ENCODE measurements at regions not wholly inside any gene's neighbourhood (a gene's known extent, or its start where the extent isn't known, plus 50 kb on each side); places are given as distances from the start of the nearest gene placed in this dataset.

DNA sequence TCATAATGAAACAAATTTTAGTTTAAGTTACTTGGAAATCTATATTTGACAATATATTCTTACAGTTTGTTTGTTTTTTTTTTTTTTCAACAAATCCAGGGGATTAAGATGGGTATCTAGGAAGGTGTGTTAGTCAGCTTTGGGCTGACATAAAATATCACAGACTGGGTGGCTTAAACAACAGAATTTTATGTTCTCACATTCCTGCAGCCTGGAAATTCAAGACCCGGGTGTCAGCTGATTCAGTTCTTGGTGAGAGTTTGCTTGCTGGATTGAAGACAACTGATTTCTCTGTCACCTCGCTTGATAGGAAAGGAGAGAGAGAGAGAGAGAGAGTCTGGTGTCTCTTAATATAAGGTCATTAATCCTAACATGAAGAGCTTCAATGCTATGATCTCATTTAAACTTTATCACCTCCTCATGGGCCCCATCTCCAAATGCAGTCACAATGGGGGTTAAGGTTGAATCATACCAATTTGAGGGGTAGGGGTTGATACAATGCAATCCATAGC is 465.2 kb downstream of the CENPC start:
- TF ChIP-seq, protein P1, sequence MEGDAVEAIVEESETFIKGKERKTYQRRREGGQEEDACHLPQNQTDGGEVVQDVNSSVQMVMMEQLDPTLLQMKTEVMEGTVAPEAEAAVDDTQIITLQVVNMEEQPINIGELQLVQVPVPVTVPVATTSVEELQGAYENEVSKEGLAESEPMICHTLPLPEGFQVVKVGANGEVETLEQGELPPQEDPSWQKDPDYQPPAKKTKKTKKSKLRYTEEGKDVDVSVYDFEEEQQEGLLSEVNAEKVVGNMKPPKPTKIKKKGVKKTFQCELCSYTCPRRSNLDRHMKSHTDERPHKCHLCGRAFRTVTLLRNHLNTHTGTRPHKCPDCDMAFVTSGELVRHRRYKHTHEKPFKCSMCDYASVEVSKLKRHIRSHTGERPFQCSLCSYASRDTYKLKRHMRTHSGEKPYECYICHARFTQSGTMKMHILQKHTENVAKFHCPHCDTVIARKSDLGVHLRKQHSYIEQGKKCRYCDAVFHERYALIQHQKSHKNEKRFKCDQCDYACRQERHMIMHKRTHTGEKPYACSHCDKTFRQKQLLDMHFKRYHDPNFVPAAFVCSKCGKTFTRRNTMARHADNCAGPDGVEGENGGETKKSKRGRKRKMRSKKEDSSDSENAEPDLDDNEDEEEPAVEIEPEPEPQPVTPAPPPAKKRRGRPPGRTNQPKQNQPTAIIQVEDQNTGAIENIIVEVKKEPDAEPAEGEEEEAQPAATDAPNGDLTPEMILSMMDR (IDR thresholded peaks at IDR 0.05; ENCODE audit: insufficient read depth, low read length, poor library complexity, severe bottlenecking) = no peak
- TF ChIP-seq EZH2phosphoT487 (conservative IDR thresholded peaks at IDR 0.05; ENCODE audit: low read length) = no peak

Measured in SU-DHL-6 (cell line).